SK-N-SH (cell line): ENCODE measurements at regions not wholly inside any gene's neighbourhood (a gene's known extent, or its start where the extent isn't known, plus 50 kb on each side); places are given as distances from the start of the nearest gene placed in this dataset.
"Not testable (repeated sequence)": the region's sequence is repeated elsewhere in the genome, so short reads cannot be mapped to it uniquely, and the experiment has no call there.

Experiments used
- CTCF ChIA-PET: fragments of 300-600, 350-600 bp; formaldehyde crosslinking; extraction: SDS; loops from one replicate; lab custom pipeline; 2021; lab: Yijun Ruan, JAX
- POLR2A ChIA-PET: fragments of 350-600 bp; sonication (Branson Sonifier 250); formaldehyde crosslinking; extraction: SDS; loops from one replicate; lab custom pipeline; 2020; ENCODE audit warnings: antibody characterized with exemption, inconsistent platforms; lab: Yijun Ruan, JAX
- DNase-seq: peaks from one replicate; pipeline ENCODE4 v3.0.0; 2012
- H2AFZ ChIP-seq: fragments of 200-600 bp; sonication (generic); 2 replicates; pipeline ENCODE4 v1.8.1; 2016; ENCODE audit warnings: antibody characterized with exemption, mild to moderate bottlenecking, low read depth
- H3F3A ChIP-seq: fragments of 200-600 bp; sonication (generic); replicated peaks from 2 replicates; pipeline ENCODE3; 2016; ENCODE audit warnings: antibody characterized with exemption, mild to moderate bottlenecking; ENCODE audit not compliant: insufficient read depth
- H3K27ac ChIP-seq, 2 experiments: fragments of 200-500 bp in 1 of 2; fragments of 200-600 bp in 1 of 2; sonication (Bioruptor generic) in 1 of 2; sonication (generic), shearing (Covaris generic) in 1 of 2; 2 replicates each; pipeline versions ENCODE4 v1.5.1 to v1.6.1; 2014 to 2016; ENCODE audit warnings: low read depth in 2 of 2, inconsistent platforms in 1 of 2, low read length in 1 of 2, mild to moderate bottlenecking in 1 of 2, mixed read lengths in 1 of 2
- H3K27me3 ChIP-seq: fragments of 200-600 bp; sonication (generic), shearing (Covaris generic); 2 replicates; pipeline ENCODE4 v1.6.1; 2016; ENCODE audit warnings: mixed run types; ENCODE audit not compliant: insufficient read depth
- H3K36me3 ChIP-seq, 2 experiments: fragments of 200-500 bp in 1 of 2; fragments of 200-600 bp in 1 of 2; sonication (Bioruptor generic) in 1 of 2; sonication (generic) in 1 of 2; replicated peaks in 1 of 2; 2 replicates each; pipeline versions ENCODE3 to v1.5.1; 2014 to 2016; ENCODE audit warnings: low read length in 1 of 2, mild to moderate bottlenecking in 1 of 2; ENCODE audit not compliant: insufficient read depth in 2 of 2, control insufficient read depth in 1 of 2
- H3K4me1 ChIP-seq, 2 experiments: fragments of 200-500 bp in 1 of 2; fragments of 200-600 bp in 1 of 2; sonication (Bioruptor generic) in 1 of 2; sonication (generic), shearing (Covaris generic) in 1 of 2; 2 replicates each; pipeline versions ENCODE4 v1.5.1 to v1.6.1; 2014 to 2016; ENCODE audit warnings: low read depth in 1 of 2, low read length in 1 of 2, mixed run types in 1 of 2; ENCODE audit not compliant: insufficient read depth in 2 of 2, control insufficient read depth in 1 of 2
- H3K4me2 ChIP-seq: fragments of 200-600 bp; sonication (generic), shearing (Covaris generic); 2 replicates; pipeline ENCODE4 v1.6.1; 2017; ENCODE audit warnings: mixed run types
- H3K4me3 ChIP-seq, 2 experiments: fragments of 200-500 bp in 1 of 2; fragments of 200-600 bp in 1 of 2; sonication (Bioruptor generic) in 1 of 2; sonication (generic), shearing (Covaris generic) in 1 of 2; 2 replicates each; pipeline versions ENCODE4 v1.5.1 to v1.8.1; 2014 to 2016; ENCODE audit warnings: low read depth in 2 of 2, inconsistent platforms in 1 of 2, low read length in 1 of 2, mild to moderate bottlenecking in 1 of 2, mixed read lengths in 1 of 2, moderate library complexity in 1 of 2
- H3K79me2 ChIP-seq: fragments of 200-600 bp; sonication (generic); 2 replicates; pipeline ENCODE4 v1.8.1; 2017; ENCODE audit warnings: mild to moderate bottlenecking; ENCODE audit not compliant: insufficient read depth
- H3K9ac ChIP-seq: fragments of 200-600 bp; sonication (generic); 2 replicates; pipeline ENCODE4 v1.6.1; 2017; ENCODE audit warnings: mixed run types
- H3K9me2 ChIP-seq: fragments of 200-600 bp; sonication (generic); 2 replicates; pipeline ENCODE4 v1.6.1; 2017; ENCODE audit warnings: mixed run types
- H3K9me3 ChIP-seq: fragments of 200-600 bp; sonication (generic); 2 replicates; pipeline ENCODE4 v1.6.1; 2017; ENCODE audit warnings: mixed run types, mild to moderate bottlenecking, moderate library complexity
- H4K20me1 ChIP-seq: fragments of 200-600 bp; sonication (generic); 2 replicates; pipeline ENCODE4 v1.6.1; 2017; ENCODE audit warnings: mild to moderate bottlenecking, mixed run types; ENCODE audit not compliant: insufficient read depth
- WGBS: methylation state at CpG from one replicate; pipeline ENCODE4 v1.1.6; 2017; ENCODE audit warnings: low lambda C conversion rate; 5-methylcytosine and 5-hydroxymethylcytosine counted together

DNA sequence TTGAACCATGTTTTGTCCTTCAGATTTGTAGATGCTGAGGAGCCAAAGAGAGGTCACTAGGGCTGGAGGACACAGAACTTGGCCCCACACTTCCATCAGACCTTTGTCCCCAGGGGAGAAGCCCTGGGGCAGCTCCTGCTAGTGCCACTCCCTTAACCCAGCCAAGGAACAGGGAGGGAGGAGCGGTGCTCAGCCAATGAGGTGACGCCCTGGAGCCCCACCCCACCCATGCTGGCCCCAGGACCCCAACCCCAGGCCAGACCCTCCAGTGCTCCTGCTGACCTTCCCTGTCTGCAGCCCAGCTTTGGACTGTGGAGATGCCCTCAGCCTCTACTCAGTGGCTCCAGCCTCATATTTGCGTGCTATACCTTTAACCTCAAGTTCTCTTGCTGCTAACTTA is 1951.9 kb downstream of the FOXD4L5 start:
- H3K4me3 ChIP-seq, POLR2A ChIA-PET, H2AFZ ChIP-seq, H4K20me1 ChIP-seq, H3K27me3 ChIP-seq, CTCF ChIA-PET, H3K27ac ChIP-seq, H3K36me3 ChIP-seq, H3K79me2 ChIP-seq, H3K9me2 ChIP-seq, H3K9ac ChIP-seq, H3K9me3 ChIP-seq, H3K4me1 ChIP-seq, H3F3A ChIP-seq, H3K4me2 ChIP-seq, DNase-seq: not testable (repeated sequence)
- 88% methylated on average over 1 of the region's 3 CpGs for WGBS

DNA sequence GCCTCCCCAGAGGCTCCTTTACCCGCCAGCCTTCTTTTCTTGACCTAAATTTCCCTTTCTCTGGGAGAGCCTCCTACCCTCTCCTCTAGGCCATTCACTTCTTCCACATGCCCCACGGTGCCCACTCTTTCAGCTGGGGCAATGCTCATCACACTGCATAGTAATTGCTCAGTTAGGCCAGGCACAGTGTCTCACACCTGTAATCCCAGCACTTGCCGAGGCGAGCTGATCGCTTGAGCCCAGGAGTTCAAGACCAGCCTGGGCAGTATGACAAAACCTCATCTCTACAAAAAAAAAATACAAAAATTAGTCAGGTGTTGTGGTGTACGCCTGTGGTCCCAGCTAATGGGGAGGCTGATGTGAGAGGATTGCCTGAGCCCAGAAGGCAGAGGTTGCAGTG is 1956.7 kb downstream of the FOXD4L5 start:
- H3K4me2 ChIP-seq, H3K27me3 ChIP-seq, H3K36me3 ChIP-seq, POLR2A ChIA-PET, H3K9ac ChIP-seq, H3K4me3 ChIP-seq, H3K4me1 ChIP-seq, CTCF ChIA-PET, H3K9me2 ChIP-seq, H3F3A ChIP-seq, H2AFZ ChIP-seq, H3K9me3 ChIP-seq, H4K20me1 ChIP-seq, DNase-seq, H3K27ac ChIP-seq, H3K79me2 ChIP-seq: not testable (repeated sequence)
- 82% methylated on average over 4 of the region's 6 CpGs for WGBS

DNA sequence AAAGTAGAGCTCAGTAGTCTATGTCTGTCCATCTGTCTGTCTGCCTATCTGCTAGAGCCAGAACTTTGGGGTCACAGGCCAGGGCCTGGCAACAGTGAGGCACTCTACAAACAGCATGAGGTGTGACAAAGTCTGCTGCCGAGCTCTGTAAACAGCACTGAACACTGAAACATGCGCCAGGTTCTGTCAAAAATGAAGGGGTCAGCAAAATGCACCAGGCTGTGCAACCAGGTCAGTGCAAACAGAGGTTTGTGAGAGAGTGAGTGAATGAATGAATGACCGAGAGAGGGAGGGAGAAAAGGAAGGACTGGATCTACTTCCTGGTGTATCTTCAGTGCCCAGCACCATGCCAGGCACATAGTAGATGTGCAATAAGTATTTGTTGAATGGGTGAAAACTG is 1957.8 kb downstream of the FOXD4L5 start:
- H3F3A ChIP-seq, H3K27me3 ChIP-seq, H3K9me2 ChIP-seq, H3K9ac ChIP-seq, H3K27ac ChIP-seq, POLR2A ChIA-PET, H3K4me3 ChIP-seq, H3K9me3 ChIP-seq, H3K4me2 ChIP-seq, DNase-seq, H3K36me3 ChIP-seq, H2AFZ ChIP-seq, CTCF ChIA-PET, H3K79me2 ChIP-seq, H4K20me1 ChIP-seq, H3K4me1 ChIP-seq: not testable (repeated sequence)
- WGBS = 72% methylated on average over 3 of the region's 3 CpGs

DNA sequence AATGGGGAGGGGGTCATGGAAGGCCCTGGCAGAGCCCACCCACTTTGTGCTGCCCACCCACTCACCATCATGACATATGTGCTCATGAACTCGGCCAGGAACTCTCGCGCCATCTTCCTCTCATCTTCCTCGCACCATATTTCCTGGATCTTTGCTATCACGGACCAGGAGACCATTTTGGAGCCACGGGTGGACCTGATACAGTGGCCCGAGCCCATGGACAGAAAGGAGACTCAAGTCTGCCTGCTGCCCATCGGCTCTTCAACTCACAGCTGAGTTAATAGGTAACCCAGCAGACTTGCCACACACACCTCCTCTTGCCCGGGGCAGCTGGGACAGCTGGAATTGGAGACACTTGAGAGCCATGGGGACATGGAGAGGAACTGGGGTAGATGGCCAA is 1958.3 kb downstream of the FOXD4L5 start:
- POLR2A ChIA-PET, H3K9me2 ChIP-seq, H3K9me3 ChIP-seq, CTCF ChIA-PET, H3K79me2 ChIP-seq, H4K20me1 ChIP-seq, DNase-seq, H2AFZ ChIP-seq, H3K27me3 ChIP-seq, H3F3A ChIP-seq, H3K4me2 ChIP-seq, H3K4me1 ChIP-seq, H3K36me3 ChIP-seq, H3K9ac ChIP-seq, H3K4me3 ChIP-seq, H3K27ac ChIP-seq: not testable (repeated sequence)
- WGBS = 67% methylated on average over 8 of the region's 9 CpGs

DNA sequence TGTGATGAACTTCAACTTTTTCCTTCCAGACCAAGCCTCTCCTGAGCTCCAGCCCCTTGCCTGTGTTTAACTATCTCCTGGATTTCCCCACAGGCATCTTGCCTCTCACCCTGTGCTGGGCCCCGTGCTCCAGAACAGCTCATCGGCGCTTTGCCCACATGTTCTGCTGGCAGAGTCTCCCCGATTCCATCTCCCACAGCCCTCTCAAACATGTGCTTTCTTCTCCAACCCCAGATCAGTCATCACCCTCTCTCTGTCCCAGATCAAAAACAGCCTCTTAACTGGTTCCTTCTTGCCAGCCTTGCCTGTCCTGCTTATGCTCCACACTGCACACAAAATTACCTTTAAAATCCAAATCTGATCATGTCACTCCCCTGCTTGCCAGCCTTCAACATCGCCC is 1959.3 kb downstream of the FOXD4L5 start:
- CTCF ChIA-PET, H3K4me3 ChIP-seq: not testable (repeated sequence)

DNA sequence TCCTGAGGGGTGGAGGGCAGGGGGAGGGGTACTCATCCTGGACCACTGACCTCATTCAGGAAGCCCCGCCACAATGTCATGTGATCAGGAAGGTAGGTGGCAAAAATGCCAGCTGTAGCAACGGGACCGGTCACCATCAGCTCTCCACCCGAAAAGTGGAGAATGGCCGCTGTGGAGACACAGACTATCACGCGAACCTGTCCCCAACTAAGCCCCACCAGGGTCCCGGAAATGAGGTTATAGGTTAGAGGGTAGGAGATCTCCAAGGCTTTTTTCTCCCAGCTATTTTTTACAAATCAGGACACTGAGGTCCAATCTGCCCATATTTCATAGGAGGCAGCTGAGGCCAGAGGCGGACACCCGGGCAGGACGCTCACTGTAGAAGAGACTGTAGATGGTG is 1966.9 kb downstream of the FOXD4L5 start:
- H3K4me1 ChIP-seq, H3K4me2 ChIP-seq, H3K4me3 ChIP-seq, DNase-seq, POLR2A ChIA-PET, H3K27me3 ChIP-seq, H4K20me1 ChIP-seq, H3K36me3 ChIP-seq, H3K9ac ChIP-seq, H3K27ac ChIP-seq, H2AFZ ChIP-seq, CTCF ChIA-PET, H3F3A ChIP-seq, H3K79me2 ChIP-seq, H3K9me3 ChIP-seq, H3K9me2 ChIP-seq: not testable (repeated sequence)
- 62% methylated on average over 7 of the region's 11 CpGs for WGBS

More for the DNA sequence above, 1959.3 kb downstream of the FOXD4L5 start:
- H3K4me2 ChIP-seq, H3K9me2 ChIP-seq, H3K9me3 ChIP-seq, POLR2A ChIA-PET, DNase-seq, H3K9ac ChIP-seq, H3F3A ChIP-seq, H3K79me2 ChIP-seq, H3K36me3 ChIP-seq, H4K20me1 ChIP-seq, H2AFZ ChIP-seq, H3K27ac ChIP-seq, H3K27me3 ChIP-seq, H3K4me1 ChIP-seq: not testable (repeated sequence)
- WGBS = 58% methylated on average over 5 of the region's 5 CpGs

- H2AFZ ChIP-seq, H3K9ac ChIP-seq, H3K79me2 ChIP-seq, H3K27ac ChIP-seq, H3F3A ChIP-seq, DNase-seq, H3K9me2 ChIP-seq, H4K20me1 ChIP-seq, H3K4me2 ChIP-seq, H3K36me3 ChIP-seq, H3K4me1 ChIP-seq, H3K9me3 ChIP-seq, POLR2A ChIA-PET, CTCF ChIA-PET, H3K27me3 ChIP-seq, H3K4me3 ChIP-seq: not testable (repeated sequence)
- 45% methylated on average over 7 of the region's 8 CpGs for WGBS
These were observed 1969.6 kb downstream of the FOXD4L5 start for GRCh38 chr9:63315387-63315786.
